A549 (cell line): ENCODE measurements at regions not wholly inside any gene's neighbourhood (a gene's known extent, or its start where the extent isn't known, plus 50 kb on each side); places are given as distances from the start of the nearest gene placed in this dataset.

Experiments
- ATAC-seq, 2 experiments: fragments of 200-7000 bp in 1 of 2; fragments of >200 bp in 1 of 2; cut with Nextera tagmentation in 1 of 2; cut with Tn5 transposase in 1 of 2; 3 replicates each; pipeline versions ENCODE4 v1.8.0 to v1.9.1; 2018 to 2020; ENCODE audit warnings: mild to moderate bottlenecking in 1 of 2, moderate library complexity in 1 of 2
- CTCF ChIA-PET: fragments of 300-600 bp; sonication (Branson Sonifier 250); formaldehyde crosslinking; extraction: SDS; loops from one replicate; lab custom pipeline; 2021; ENCODE audit warnings: antibody characterized with exemption, inconsistent platforms; lab: Yijun Ruan, JAX
- POLR2A ChIA-PET: fragments of 350-600 bp; formaldehyde crosslinking; extraction: SDS; loops from one replicate; lab custom pipeline; 2021; ENCODE audit warnings: antibody characterized with exemption, inconsistent platforms; lab: Yijun Ruan, JAX
- DNase-seq, 2 experiments: peaks; one replicate each; pipeline versions ENCODE4 v3.0.0 to v3.0.0-alpha.2; 2011 to 2016; ENCODE audit warnings: low read depth in 1 of 2, low spot score in 1 of 2
- FAIRE-seq: peaks from 2 replicates; lab custom pipeline; 2011; peaks lifted over from hg19 to GRCh38; lab: Jason Lieb, UNC
- H3K27ac ChIP-seq, 2 experiments: fragments of >200 bp; sonication (Bioruptor Twin); formaldehyde crosslinking; 3 replicates each; pipeline ENCODE4 v1.5.1; 2016 to 2017
- H3K4me1 ChIP-seq: fragments of >200 bp; sonication (Bioruptor Twin); formaldehyde crosslinking; 3 replicates; pipeline ENCODE4 v1.6.1; 2016
- H3K4me2 ChIP-seq: fragments of >200 bp; sonication (Bioruptor Twin); formaldehyde crosslinking; 3 replicates; pipeline ENCODE4 v1.6.1; 2016
- H3K4me3 ChIP-seq: fragments of >200 bp; sonication (Bioruptor Twin); formaldehyde crosslinking; 3 replicates; pipeline ENCODE4 v1.5.1; 2016
- H3K9me3 ChIP-seq: fragments of >200 bp; sonication (Bioruptor Twin); formaldehyde crosslinking; 3 replicates; pipeline ENCODE4 v1.6.1; 2016
- ATOH8 ChIP-seq: fragments of 250-450 bp; sonication (Bioruptor Pico); IDR thresholded peaks from 2 replicates; pipeline ENCODE4 v1.5.0; 2020; ENCODE audit warnings: low read depth, mild to moderate bottlenecking, moderate library complexity
- BHLHE40 ChIP-seq: IDR thresholded peaks from 2 replicates; pipeline ENCODE4 v1.6.1; 2012; ENCODE audit warnings: low read depth, low read length, inconsistent platforms
- CEBPB ChIP-seq, 2 experiments: fragments of >200 bp in 1 of 2; sonication (Bioruptor Twin) in 1 of 2; formaldehyde crosslinking in 1 of 2; IDR thresholded peaks; 2 replicates each; pipeline ENCODE4 v1.6.1; 2012 to 2016
- CHD2 ChIP-seq: fragments of 150-350 bp; IDR thresholded peaks from 2 replicates; pipeline ENCODE4 v1.6.1; 2014; ENCODE audit warnings: low read length; ENCODE audit not compliant: partially characterized antibody
- CTCF ChIP-seq: fragments of >200 bp; sonication (Bioruptor Twin); formaldehyde crosslinking; IDR thresholded peaks from 3 replicates; pipeline ENCODE4 v1.5.1; 2016
- EP300 ChIP-seq, 2 experiments: fragments of >200 bp; sonication (Bioruptor Twin); formaldehyde crosslinking; IDR thresholded peaks; 2 replicates in 1 of 2; 3 replicates in 1 of 2; pipeline ENCODE4 v1.6.1; 2016 to 2017
- FOSB ChIP-seq: fragments of 250-450 bp; sonication (Bioruptor Pico); IDR thresholded peaks from 2 replicates; pipeline ENCODE4 v1.5.0; 2020; ENCODE audit warnings: mild to moderate bottlenecking, moderate library complexity
- HEYL ChIP-seq: fragments of 250-450 bp; sonication (Bioruptor Pico); IDR thresholded peaks from 2 replicates; pipeline ENCODE4 v1.8.0; 2021; ENCODE audit warnings: mild to moderate bottlenecking, moderate library complexity
- HOXA7 ChIP-seq: fragments of 250-450 bp; sonication (Bioruptor Pico); IDR thresholded peaks from 2 replicates; pipeline ENCODE4 v1.5.0; 2020; ENCODE audit warnings: mild to moderate bottlenecking, moderate library complexity
- HOXB5 ChIP-seq: fragments of 250-450 bp; sonication (Bioruptor Pico); IDR thresholded peaks from 2 replicates; pipeline ENCODE4 v1.5.0; 2020; ENCODE audit warnings: mild to moderate bottlenecking, moderate library complexity
- JUN ChIP-seq, 2 experiments: fragments of >200 bp; sonication (Bioruptor Twin); formaldehyde crosslinking; IDR thresholded peaks; 2 replicates in 1 of 2; 3 replicates in 1 of 2; pipeline ENCODE4 v1.6.1; 2016 to 2017
- KDM5A ChIP-seq: fragments of 200-600 bp; sonication (generic); IDR thresholded peaks from 2 replicates; pipeline ENCODE4 v1.6.1; 2016; ENCODE audit warnings: antibody characterized with exemption, mild to moderate bottlenecking
- MAFK ChIP-seq: fragments of 450-650 bp; IDR thresholded peaks from 2 replicates; pipeline ENCODE4 v1.6.1; 2014; ENCODE audit not compliant: partially characterized antibody
- MAZ ChIP-seq: fragments of 150-350 bp; IDR thresholded peaks from 2 replicates; pipeline ENCODE4 v1.6.1; 2014; ENCODE audit warnings: antibody characterized with exemption, low read depth, low read length, borderline replicate concordance
- MYC ChIP-seq: IDR thresholded peaks from 2 replicates; pipeline ENCODE4 v1.6.1; 2012; ENCODE audit warnings: mild to moderate bottlenecking, inconsistent platforms, low read length, improper control_type of control experiment, borderline replicate concordance
- NR3C1 ChIP-seq: fragments of >200 bp; sonication (Bioruptor Twin); formaldehyde crosslinking; IDR thresholded peaks from 3 replicates; pipeline ENCODE4 v1.6.1; 2017
- PHF8 ChIP-seq: fragments of 200-600 bp; sonication (generic); IDR thresholded peaks from 2 replicates; pipeline ENCODE4 v1.6.1; 2016; ENCODE audit warnings: low read depth, mild to moderate bottlenecking, antibody characterized with exemption, moderate library complexity, borderline replicate concordance
- POLR2AphosphoS2 ChIP-seq: conservative IDR thresholded peaks from 2 replicates; pipeline ENCODE4 v1.6.1; 2012; ENCODE audit warnings: low read length, improper control_type of control experiment, inconsistent platforms
- RARB ChIP-seq: fragments of 250-450 bp; sonication (Bioruptor Pico); IDR thresholded peaks from 2 replicates; pipeline ENCODE4 v1.8.0; 2021; ENCODE audit warnings: mild to moderate bottlenecking, moderate library complexity
- RCOR1 ChIP-seq: fragments of 150-350 bp; IDR thresholded peaks from 2 replicates; pipeline ENCODE4 v1.6.1; 2014; ENCODE audit warnings: antibody characterized with exemption, low read length, low read depth
- SREBF2 ChIP-seq: fragments of 450-650 bp; IDR thresholded peaks from 2 replicates; pipeline ENCODE4 v1.6.1; 2014; ENCODE audit warnings: mild to moderate bottlenecking, moderate library complexity
- TFCP2L1 ChIP-seq: fragments of 250-450 bp; sonication (Bioruptor Pico); IDR thresholded peaks from 2 replicates; pipeline ENCODE4 v1.5.0; 2021; ENCODE audit warnings: mild to moderate bottlenecking
- TP53 ChIP-seq: fragments of 250-450 bp; sonication (Bioruptor Pico); IDR thresholded peaks from 2 replicates; pipeline ENCODE4 v1.5.0; 2021; ENCODE audit warnings: mild to moderate bottlenecking, moderate library complexity
- ZFP36 ChIP-seq: fragments of 450-650 bp; IDR thresholded peaks from 2 replicates; pipeline ENCODE4 v1.6.1; 2014; ENCODE audit warnings: borderline replicate concordance; ENCODE audit not compliant: partially characterized antibody
- ZSCAN20 ChIP-seq: fragments of 250-450 bp; sonication (Bioruptor Pico); IDR thresholded peaks from 2 replicates; pipeline ENCODE4 v1.8.0; 2022; ENCODE audit warnings: mild to moderate bottlenecking, moderate library complexity
- whole genome bisulfite sequencing: methylation state at CpG from one replicate; pipeline ENCODE4 v1.1.6; 2017; ENCODE audit errors: missing lambda C conversion rate; 5-methylcytosine and 5-hydroxymethylcytosine counted together
- TF ChIP-seq, protein P1 (sequence below): fragments of 150-350 bp; IDR thresholded peaks from 2 replicates; pipeline ENCODE4 v1.6.1; 2014; ENCODE audit warnings: low read depth, mild to moderate bottlenecking, low read length
- TF ChIP-seq, protein P2 (sequence below): fragments of 450-650 bp; IDR thresholded peaks from 2 replicates; pipeline ENCODE4 v1.6.1; 2014; ENCODE audit warnings: antibody characterized with exemption

DNA sequence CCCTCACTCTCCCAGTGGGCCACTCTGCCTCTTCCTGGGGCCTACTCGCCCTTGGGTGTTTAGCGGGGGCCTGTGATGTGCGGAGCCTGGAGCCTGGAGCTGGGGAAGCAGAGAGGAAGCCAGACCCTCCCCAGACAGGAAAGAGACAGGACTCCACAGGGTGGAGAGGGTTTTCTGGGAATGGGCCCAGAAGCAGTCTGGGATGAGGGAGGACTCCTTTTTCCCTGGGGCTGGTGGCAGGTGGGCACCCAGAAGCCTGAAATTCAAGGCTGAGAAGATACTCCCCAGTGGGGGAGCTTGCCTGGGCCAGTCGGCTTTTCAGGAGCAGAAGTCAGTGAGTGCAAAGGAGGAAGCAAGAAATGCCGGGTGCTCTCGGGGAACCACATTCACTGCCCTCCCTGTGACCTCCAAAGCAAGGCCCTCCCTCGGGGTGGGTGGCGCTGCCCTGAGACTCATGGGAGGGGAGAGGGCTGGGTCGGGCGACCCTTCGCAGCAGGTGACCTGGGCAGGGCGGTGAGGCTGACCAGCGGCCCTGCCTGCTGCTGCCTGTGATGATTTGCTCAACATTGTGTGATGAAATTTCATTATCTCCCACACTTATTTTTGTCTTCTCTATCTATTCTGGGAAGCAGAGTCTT lies 1377.4 kb downstream of the BRD1 start:
- Histone ChIP-seq H3K4me1 (peaks cover 20% of the 10 kb centered on the region), H3K4me2 (no peak overlapping the region), H3K4me3 (no peak overlapping the region), H3K27ac (peak overlapping the region; percentile 10 to 68; a peak in 4 of 6 replicates), H3K9me3 (no peaks in the 10 kb centered on the region)
- DNase-seq (no peak), FAIRE-seq (no peak), ATAC-seq (no peak)
- 94% methylated on average over 7 of the region's 13 CpGs for WGBS
- ChIA-PET CTCF (no interaction called here), POLR2A (no interaction called here)
- TF ChIP-seq ZFP36 (no peak), TP53 (CRISPR knock-in tag) (no peak), ZSCAN20 (CRISPR knock-in tag) (no peak), TFCP2L1 (CRISPR knock-in tag) (no peak), HEYL (CRISPR knock-in tag) (no peak), FOSB (CRISPR knock-in tag) (no peak), KDM5A (no peak), ATOH8 (CRISPR knock-in tag) (no peak), BHLHE40 (no peak), JUN (IDR thresholded peaks at IDR 0.05) (no peak)
- TF ChIP-seq, protein P1, sequence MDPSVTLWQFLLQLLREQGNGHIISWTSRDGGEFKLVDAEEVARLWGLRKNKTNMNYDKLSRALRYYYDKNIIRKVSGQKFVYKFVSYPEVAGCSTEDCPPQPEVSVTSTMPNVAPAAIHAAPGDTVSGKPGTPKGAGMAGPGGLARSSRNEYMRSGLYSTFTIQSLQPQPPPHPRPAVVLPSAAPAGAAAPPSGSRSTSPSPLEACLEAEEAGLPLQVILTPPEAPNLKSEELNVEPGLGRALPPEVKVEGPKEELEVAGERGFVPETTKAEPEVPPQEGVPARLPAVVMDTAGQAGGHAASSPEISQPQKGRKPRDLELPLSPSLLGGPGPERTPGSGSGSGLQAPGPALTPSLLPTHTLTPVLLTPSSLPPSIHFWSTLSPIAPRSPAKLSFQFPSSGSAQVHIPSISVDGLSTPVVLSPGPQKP: no peak

GRCh38 chr22:48449466-48450187 lies 1378.0 kb downstream of the BRD1 start:
- no peak overlapping the region for H3K4me2 ChIP-seq
- no peaks in the 10 kb centered on the region for H3K9me3 ChIP-seq
- peaks cover 24% of the 10 kb centered on the region for H3K4me1 ChIP-seq
- ChIA-PET CTCF (no interaction called here), POLR2A (no interaction called here)
- ATAC-seq (no peak), FAIRE-seq (no peak), DNase-seq (peak in 1 of 2 experiments; percentile 7)
- WGBS: 80% methylated on average over 8 of the region's 15 CpGs
- H3K27ac ChIP-seq: peak overlapping the region; percentile 10 to 68; a peak in 4 of 6 replicates
- H3K4me3 ChIP-seq: no peak overlapping the region
- TF ChIP-seq RARB (CRISPR knock-in tag): no peak
- TF ChIP-seq TFCP2L1 (CRISPR knock-in tag): no peak
- TF ChIP-seq, protein P2, sequence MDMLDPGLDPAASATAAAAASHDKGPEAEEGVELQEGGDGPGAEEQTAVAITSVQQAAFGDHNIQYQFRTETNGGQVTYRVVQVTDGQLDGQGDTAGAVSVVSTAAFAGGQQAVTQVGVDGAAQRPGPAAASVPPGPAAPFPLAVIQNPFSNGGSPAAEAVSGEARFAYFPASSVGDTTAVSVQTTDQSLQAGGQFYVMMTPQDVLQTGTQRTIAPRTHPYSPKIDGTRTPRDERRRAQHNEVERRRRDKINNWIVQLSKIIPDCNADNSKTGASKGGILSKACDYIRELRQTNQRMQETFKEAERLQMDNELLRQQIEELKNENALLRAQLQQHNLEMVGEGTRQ: no peak
- no peak for TF ChIP-seq HOXB5 (CRISPR knock-in tag)
- TF ChIP-seq HOXA7 (CRISPR knock-in tag): no peak
- TF ChIP-seq JUN (IDR thresholded peaks at IDR 0.05): no peak
- TF ChIP-seq PHF8: no peak
- no peak for TF ChIP-seq ATOH8 (CRISPR knock-in tag)
- no peak for TF ChIP-seq CTCF
- TF ChIP-seq CHD2: no peak
- TF ChIP-seq NR3C1: no peak
- TF ChIP-seq EP300 (IDR thresholded peaks at IDR 0.05): no peak
- no peak for TF ChIP-seq SREBF2
- TF ChIP-seq RCOR1: no peak
- no peak for TF ChIP-seq MYC
- no peak for TF ChIP-seq POLR2AphosphoS2
- TF ChIP-seq MAZ: no peak
- no peak for TF ChIP-seq CEBPB (IDR thresholded peaks at IDR 0.05)
- no peak for TF ChIP-seq HEYL (CRISPR knock-in tag)
- TF ChIP-seq MAFK: no peak
- TF ChIP-seq, all 56 proteins: peak for 0
